Stimulated activated naive B cell treated with anti-CD40 and anti-IgM and Interleukin-4, amounts not matched to agents 10 μg/mL and 1 μg/mL and 100 μg/mL, for 72 hours (primary cell): ENCODE measurements at regions not wholly inside any gene's neighbourhood (a gene's known extent, or its start where the extent isn't known, plus 50 kb on each side); places are given as distances from the start of the nearest gene placed in this dataset.

Source experiments
- ATAC-seq, 2 donors: fragments of 150-1000 bp; cut with Tn5 transposase; replicated peaks; 2 replicates each; pipeline ENCODE4 v1.10.0; 2021; ENCODE audit warnings: moderate library complexity in 1 of 2
- DNase-seq: peaks from one replicate; pipeline ENCODE4 v3.0.0; 2021
- H3K27ac Mint-ChIP-seq: one replicate; pipeline ENCODE4 v1.8.0; 2022; ENCODE audit warnings: mild to moderate bottlenecking, mixed read lengths
- H3K27me3 Mint-ChIP-seq, 2 donors: one replicate each; pipeline ENCODE4 v1.8.0; 2022; ENCODE audit warnings: mixed read lengths in 2 of 2
- H3K36me3 Mint-ChIP-seq, 2 donors: one replicate each; pipeline ENCODE4 v1.8.0; 2022; ENCODE audit warnings: mixed read lengths in 2 of 2, mild to moderate bottlenecking in 1 of 2
- H3K4me1 Mint-ChIP-seq, 2 donors: one replicate each; pipeline ENCODE4 v1.8.0; 2022; ENCODE audit warnings: mixed read lengths in 2 of 2, mild to moderate bottlenecking in 1 of 2
- H3K4me3 Mint-ChIP-seq, 2 donors: one replicate each; pipeline ENCODE4 v1.8.0; 2022; ENCODE audit warnings: mild to moderate bottlenecking in 2 of 2, mixed read lengths in 2 of 2, moderate library complexity in 1 of 2
- H3K9me3 Mint-ChIP-seq, 2 donors: one replicate each; pipeline ENCODE4 v1.8.0; 2022; ENCODE audit warnings: mixed read lengths in 2 of 2, mild to moderate bottlenecking in 1 of 2

GRCh38 chr7:17058568-17058967 lies 176.8 kb upstream of the AGR3 start:
- Mint-ChIP-seq H3K4me1 (peaks cover 7 to 20% of the 10 kb centered on the region in 2 donors), H3K36me3 (no peaks in the 10 kb centered on the region), H3K4me3 (no peak overlapping the region), H3K27ac (no peak overlapping the region), H3K27me3 (peaks cover 0 to 4% of the 10 kb centered on the region in 2 donors), H3K9me3 (no peaks in the 10 kb centered on the region)
- ATAC-seq (peak; percentile 80 to 81), DNase-seq (no peak)

DNA sequence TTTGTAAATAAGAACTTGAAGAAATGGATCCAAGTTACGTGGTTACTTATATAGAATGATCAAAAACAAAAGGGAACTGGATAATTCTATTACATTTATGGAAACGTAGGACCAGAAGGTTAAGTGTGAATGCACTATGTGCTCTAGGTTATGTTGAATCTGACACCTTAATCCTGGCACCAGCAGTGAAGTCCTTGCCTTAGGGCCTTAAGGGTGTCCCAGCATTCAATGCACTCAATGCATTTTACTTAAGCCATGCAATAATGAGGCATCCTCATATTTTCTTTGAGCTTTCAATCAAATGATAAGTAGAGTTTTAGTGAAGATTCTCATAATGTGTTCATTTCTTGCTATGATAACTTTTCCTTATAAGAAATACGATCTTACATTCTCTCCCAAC lies 178.3 kb upstream of the AGR3 start:
- H3K27me3 Mint-ChIP-seq: no peaks in the 10 kb centered on the region
- no peak for ATAC-seq
- no peak overlapping the region for H3K27ac Mint-ChIP-seq
- H3K4me1 Mint-ChIP-seq: peaks cover 7 to 21% of the 10 kb centered on the region in 2 donors
- no peak overlapping the region for H3K4me3 Mint-ChIP-seq
- no peak for DNase-seq
- H3K36me3 Mint-ChIP-seq: no peaks in the 10 kb centered on the region
- no peaks in the 10 kb centered on the region for H3K9me3 Mint-ChIP-seq

DNA sequence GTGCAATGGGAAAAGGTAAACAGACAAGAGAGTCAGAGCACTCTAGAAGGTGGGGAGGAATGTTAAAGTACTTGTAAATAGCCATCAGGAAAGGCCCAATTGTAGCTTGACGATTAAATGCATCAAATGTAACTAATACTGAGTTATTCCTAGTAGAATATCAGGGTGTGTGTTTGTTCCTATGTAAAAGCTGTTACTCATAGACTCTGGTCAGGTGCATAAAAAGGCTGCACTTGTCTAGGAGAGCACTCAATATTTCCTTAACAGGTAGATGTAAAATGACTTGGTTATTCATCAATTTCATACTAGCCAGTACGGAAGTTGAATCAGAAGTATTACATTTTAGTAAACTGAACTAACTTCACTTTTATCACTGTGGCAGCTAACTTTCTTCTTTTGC lies 179.7 kb upstream of the AGR3 start:
- ATAC-seq: no peak
- DNase-seq: no peak
- Mint-ChIP-seq H3K36me3 (no peaks in the 10 kb centered on the region), H3K27me3 (no peaks in the 10 kb centered on the region), H3K9me3 (no peaks in the 10 kb centered on the region), H3K4me1 (peaks cover 7 to 21% of the 10 kb centered on the region in 2 donors), H3K27ac (no peak overlapping the region), H3K4me3 (no peak overlapping the region)

DNA sequence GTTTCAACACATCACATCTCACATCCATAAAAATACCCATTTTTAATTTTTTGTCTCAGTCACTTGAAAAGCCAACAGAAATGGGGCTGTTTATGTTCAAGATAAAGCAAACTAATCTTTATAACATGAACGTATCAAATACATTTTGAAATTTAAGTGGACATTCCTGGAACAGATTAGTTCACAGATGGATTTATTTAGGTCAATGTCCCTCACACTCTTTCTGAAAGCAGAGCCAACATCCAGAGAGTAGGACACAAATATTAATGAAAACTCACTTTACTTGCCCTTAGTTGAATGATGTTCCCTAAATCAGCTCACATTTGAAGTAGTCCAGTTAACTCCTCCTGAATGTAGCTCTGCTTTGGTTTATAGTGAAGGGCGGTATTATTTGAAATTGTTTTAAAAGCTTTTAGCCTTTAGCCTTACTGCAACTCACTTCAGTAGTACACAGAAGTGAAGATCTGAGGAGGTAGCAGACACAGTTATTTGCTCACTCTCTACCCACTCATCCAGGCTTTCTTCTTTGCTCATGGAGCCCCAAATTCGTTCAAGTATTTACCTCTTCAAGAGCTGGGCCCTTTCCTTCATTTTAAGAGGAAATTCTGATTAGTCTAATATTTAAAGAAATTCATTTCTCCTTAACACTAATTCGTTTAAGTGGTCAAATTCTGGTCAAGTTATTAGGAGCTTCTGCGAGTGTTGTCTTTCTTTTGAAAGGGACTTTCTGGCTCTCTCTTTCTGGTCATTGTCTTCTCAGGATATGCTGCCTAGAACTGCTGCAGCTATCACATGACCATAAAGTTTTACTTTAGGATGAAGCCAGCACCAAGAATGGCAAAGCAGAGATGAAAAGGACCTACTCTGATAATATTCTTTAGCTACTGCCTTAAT lies 180.6 kb upstream of the AGR3 start:
- H3K4me1 Mint-ChIP-seq: peaks cover 8 to 21% of the 10 kb centered on the region in 2 donors
- ATAC-seq (peak; percentile 5 to 12), DNase-seq (no peak)
- H3K4me3 Mint-ChIP-seq: no peak overlapping the region
- no peaks in the 10 kb centered on the region for H3K36me3 Mint-ChIP-seq
- no peaks in the 10 kb centered on the region for H3K9me3 Mint-ChIP-seq
- no peak overlapping the region for H3K27ac Mint-ChIP-seq
- H3K27me3 Mint-ChIP-seq: no peaks in the 10 kb centered on the region

DNA sequence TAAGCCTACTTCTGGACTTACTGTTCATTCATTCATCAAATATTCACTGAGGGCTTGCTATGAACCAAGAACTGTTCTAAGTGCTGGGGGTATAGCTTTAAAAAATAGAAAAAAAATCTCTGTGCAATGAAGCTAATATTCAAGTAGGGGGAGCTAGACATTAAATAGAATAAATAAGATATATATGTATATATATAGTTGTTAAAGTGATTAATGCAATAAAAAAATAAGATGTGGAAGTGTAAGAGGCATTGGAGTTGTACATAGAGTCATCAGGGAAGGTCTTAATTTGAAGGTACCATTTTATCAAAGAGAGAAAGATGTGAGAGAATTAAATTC lies 181.2 kb upstream of the AGR3 start:
- no peak overlapping the region for H3K4me3 Mint-ChIP-seq
- no peak overlapping the region for H3K27ac Mint-ChIP-seq
- H3K9me3 Mint-ChIP-seq: no peaks in the 10 kb centered on the region
- no peak for DNase-seq
- H3K4me1 Mint-ChIP-seq: peaks cover 9 to 21% of the 10 kb centered on the region in 2 donors
- no peaks in the 10 kb centered on the region for H3K36me3 Mint-ChIP-seq
- no peaks in the 10 kb centered on the region for H3K27me3 Mint-ChIP-seq
- peak; percentile 31 to 33 for ATAC-seq

DNA sequence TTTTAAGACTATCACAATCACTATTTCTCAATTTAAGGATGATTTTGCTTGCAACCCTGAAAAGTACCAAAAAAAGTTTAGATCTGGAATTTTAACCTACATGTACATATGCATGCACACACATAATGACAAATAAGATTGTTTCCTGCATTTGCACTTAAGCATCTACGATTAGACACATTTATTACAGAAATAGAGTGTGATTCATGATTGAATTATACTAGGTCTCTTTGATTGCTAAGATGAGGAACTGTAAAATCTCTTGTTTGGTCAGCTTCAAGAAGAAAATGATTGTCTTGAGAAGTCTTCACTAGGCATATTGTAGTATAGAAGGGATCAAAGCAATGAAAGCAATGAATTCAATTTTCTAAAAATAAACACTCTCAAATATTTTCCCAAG lies 185.9 kb upstream of the AGR3 start:
- no peaks in the 10 kb centered on the region for H3K27me3 Mint-ChIP-seq
- H3K27ac Mint-ChIP-seq: no peak overlapping the region
- H3K36me3 Mint-ChIP-seq: no peaks in the 10 kb centered on the region
- no peaks in the 10 kb centered on the region for H3K9me3 Mint-ChIP-seq
- DNase-seq (no peak), ATAC-seq (no peak)
- peaks cover 25 to 31% of the 10 kb centered on the region in 2 donors for H3K4me1 Mint-ChIP-seq
- H3K4me3 Mint-ChIP-seq: no peak overlapping the region

DNA sequence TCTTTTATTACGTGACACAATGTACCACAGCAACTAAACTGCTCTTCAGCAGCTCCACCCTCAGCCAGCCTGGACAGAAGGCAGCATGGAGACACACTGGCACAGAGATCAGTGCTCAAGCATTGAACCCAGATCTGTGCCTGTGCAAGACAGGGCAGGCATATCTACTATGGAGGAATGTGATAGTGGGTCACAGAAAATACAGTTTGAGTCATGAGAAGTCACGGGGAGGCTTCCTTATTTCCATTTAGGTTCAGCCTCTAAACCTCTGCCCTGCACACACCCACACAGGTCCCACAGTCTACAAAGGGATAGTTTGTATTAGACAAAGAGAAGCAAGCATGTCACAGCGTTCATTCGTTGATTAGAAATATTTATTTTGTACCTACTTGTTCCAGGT lies 187.4 kb upstream of the AGR3 start:
- DNase-seq: no peak
- ATAC-seq: peak; percentile 66 to 68
- H3K4me1 Mint-ChIP-seq: peaks cover 22 to 26% of the 10 kb centered on the region in 2 donors
- peak overlapping the region in 1 of 2 donors; percentile 11 for H3K4me3 Mint-ChIP-seq
- no peaks in the 10 kb centered on the region for H3K9me3 Mint-ChIP-seq
- no peak overlapping the region for H3K27ac Mint-ChIP-seq
- H3K36me3 Mint-ChIP-seq: no peaks in the 10 kb centered on the region
- H3K27me3 Mint-ChIP-seq: no peaks in the 10 kb centered on the region

GRCh38 chr7:17070231-17070708 lies 188.5 kb upstream of the AGR3 start:
- Mint-ChIP-seq H3K9me3 (no peaks in the 10 kb centered on the region), H3K4me3 (peak overlapping the region in 1 of 2 donors; percentile 39), H3K27me3 (no peaks in the 10 kb centered on the region), H3K36me3 (no peaks in the 10 kb centered on the region), H3K4me1 (peaks cover 22 to 26% of the 10 kb centered on the region in 2 donors), H3K27ac (no peak overlapping the region)
- ATAC-seq: peak; percentile 39 to 61
- DNase-seq: no peak

DNA sequence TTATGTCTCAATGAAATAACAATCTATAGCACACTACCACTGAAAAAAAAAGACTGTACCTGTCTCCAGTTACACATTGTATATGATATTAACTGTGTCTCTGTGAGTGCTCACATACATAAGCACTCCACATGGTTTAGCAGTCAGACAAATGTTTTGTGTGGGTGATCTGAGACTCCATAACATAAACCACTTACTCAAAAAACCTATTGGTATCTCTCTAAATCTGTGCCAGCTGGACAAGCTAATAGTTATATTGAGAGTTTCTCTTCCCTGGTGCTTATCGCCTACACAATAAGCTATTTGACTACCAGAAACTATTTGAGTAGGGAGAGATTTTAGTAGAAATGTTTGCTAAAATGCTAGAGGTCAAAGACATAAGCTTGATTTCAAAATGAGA lies 190.1 kb upstream of the AGR3 start:
- DNase-seq (no peak), ATAC-seq (peak; percentile 77 to 90)
- Mint-ChIP-seq H3K9me3 (no peaks in the 10 kb centered on the region), H3K36me3 (no peaks in the 10 kb centered on the region), H3K4me1 (peaks cover 22 to 26% of the 10 kb centered on the region in 2 donors), H3K27ac (no peak overlapping the region), H3K27me3 (no peaks in the 10 kb centered on the region), H3K4me3 (no peak overlapping the region)

- Mint-ChIP-seq H3K4me1 (peaks cover 6% of the 10 kb centered on the region in 2 donors), H3K4me3 (no peak overlapping the region), H3K27ac (no peak overlapping the region), H3K27me3 (no peaks in the 10 kb centered on the region), H3K36me3 (no peaks in the 10 kb centered on the region), H3K9me3 (no peaks in the 10 kb centered on the region)
- DNase-seq: no peak
- ATAC-seq: no peak
These were observed 193.9 kb upstream of the AGR3 start for GRCh38 chr7:17075601-17076255.

- no peaks in the 10 kb centered on the region for H3K9me3 Mint-ChIP-seq
- H3K27ac Mint-ChIP-seq: no peak overlapping the region
- DNase-seq: no peak
- no peak for ATAC-seq
- H3K4me1 Mint-ChIP-seq: no peaks in the 10 kb centered on the region
- H3K27me3 Mint-ChIP-seq: no peaks in the 10 kb centered on the region
- H3K4me3 Mint-ChIP-seq: no peak overlapping the region
- no peaks in the 10 kb centered on the region for H3K36me3 Mint-ChIP-seq
These were observed 196.5 kb upstream of the AGR3 start for GRCh38 chr7:17078298-17078697.

- ATAC-seq (no peak), DNase-seq (no peak)
- peaks cover 0 to 7% of the 10 kb centered on the region in 2 donors for H3K9me3 Mint-ChIP-seq
- H3K27me3 Mint-ChIP-seq: no peaks in the 10 kb centered on the region
- H3K4me1 Mint-ChIP-seq: peaks cover 0 to 9% of the 10 kb centered on the region in 2 donors
- no peak overlapping the region for H3K27ac Mint-ChIP-seq
- no peaks in the 10 kb centered on the region for H3K36me3 Mint-ChIP-seq
- no peak overlapping the region for H3K4me3 Mint-ChIP-seq
These were observed 201.8 kb upstream of the AGR3 start for GRCh38 chr7:17083392-17084165.

DNA sequence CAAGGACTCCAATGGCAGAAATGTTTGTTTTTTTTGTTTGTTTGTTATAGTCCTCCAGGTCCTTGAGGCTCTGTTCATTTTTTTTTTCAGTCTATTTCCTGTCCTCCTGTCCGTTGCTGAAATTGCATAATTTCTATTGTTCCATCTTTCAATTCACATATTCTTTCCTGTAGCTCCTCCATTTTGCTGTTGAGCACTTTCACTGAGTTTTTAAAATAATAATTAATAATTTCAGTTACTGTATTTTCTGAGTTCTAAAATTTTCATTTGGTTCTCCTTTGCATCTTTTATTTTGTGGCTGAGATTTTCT lies 202.3 kb upstream of the AGR3 start:
- ATAC-seq (no peak), DNase-seq (no peak)
- Mint-ChIP-seq H3K4me1 (peaks cover 0 to 9% of the 10 kb centered on the region in 2 donors), H3K36me3 (no peaks in the 10 kb centered on the region), H3K4me3 (no peak overlapping the region), H3K9me3 (peaks cover 0 to 7% of the 10 kb centered on the region in 2 donors), H3K27me3 (no peaks in the 10 kb centered on the region), H3K27ac (no peak overlapping the region)

DNA sequence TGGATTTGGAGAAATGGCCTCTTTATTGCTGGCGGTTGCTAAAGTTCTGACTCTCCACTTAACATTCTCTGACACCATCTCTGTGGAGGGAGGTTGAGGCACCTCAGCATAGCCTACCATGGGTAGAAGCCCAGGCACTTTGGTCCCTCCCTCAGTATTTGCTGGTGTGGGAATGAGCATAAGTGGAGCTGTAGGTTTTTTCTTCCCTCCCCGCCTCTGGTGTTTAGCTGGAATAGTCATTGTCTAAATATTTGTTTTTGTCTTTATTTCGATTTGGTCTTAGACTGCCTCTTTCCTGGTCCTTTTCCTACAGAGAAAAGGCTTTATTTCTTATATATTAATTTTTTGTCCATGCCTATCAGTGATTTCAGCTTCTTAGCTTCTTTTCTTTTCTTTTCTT lies 203.4 kb upstream of the AGR3 start:
- no peaks in the 10 kb centered on the region for H3K36me3 Mint-ChIP-seq
- H3K4me3 Mint-ChIP-seq: no peak overlapping the region
- peaks cover 0 to 9% of the 10 kb centered on the region in 2 donors for H3K4me1 Mint-ChIP-seq
- peaks cover 0 to 7% of the 10 kb centered on the region in 2 donors for H3K9me3 Mint-ChIP-seq
- no peak overlapping the region for H3K27ac Mint-ChIP-seq
- DNase-seq (no peak), ATAC-seq (no peak)
- no peaks in the 10 kb centered on the region for H3K27me3 Mint-ChIP-seq
